ENCODE measurements at regions not wholly inside any gene's neighbourhood (a gene's known extent, or its start where the extent isn't known, plus 50 kb on each side); places are given as distances from the start of the nearest gene placed in this dataset.
"Not testable (repeated sequence)": the region's sequence is repeated elsewhere in the genome, so short reads cannot be mapped to it uniquely, and the experiment has no call there.

- no peak for DNase-seq (ENCODE audit: low spot score)
These were observed 813.2 kb downstream of the BRD1 start for GRCh38 chr22:49014227-49015201.

- DNase-seq (ENCODE audit: low spot score), result no peak
These were observed 814.0 kb downstream of the BRD1 start for GRCh38 chr22:49013707-49014106.

- no peak for DNase-seq (ENCODE audit: low spot score)
These were observed 814.8 kb downstream of the BRD1 start for GRCh38 chr22:49012712-49013395.

- no peak for DNase-seq (ENCODE audit: low spot score)
These were observed 815.7 kb downstream of the BRD1 start for GRCh38 chr22:49011769-49012648.

- DNase-seq (ENCODE audit: low spot score), result no peak
These were observed 816.3 kb downstream of the BRD1 start for GRCh38 chr22:49011379-49011768.

- DNase-seq (ENCODE audit: low spot score), result no peak
These were observed 816.8 kb downstream of the BRD1 start for GRCh38 chr22:49010901-49011300.

GRCh38 chr22:49010070-49010863, 817.4 kb downstream of the BRD1 start:
- no peak for DNase-seq (ENCODE audit: low spot score)

- no peak for DNase-seq (ENCODE audit: low spot score)
These were observed 818.2 kb downstream of the BRD1 start for GRCh38 chr22:49009359-49010063.

- no peak for DNase-seq (ENCODE audit: low spot score)
These were observed 818.9 kb downstream of the BRD1 start for GRCh38 chr22:49008682-49009235.

- DNase-seq (ENCODE audit: low spot score), result no peak
These were observed 820.5 kb downstream of the BRD1 start for GRCh38 chr22:49007013-49007653.

GRCh38 chr22:49006207-49007012, 821.3 kb downstream of the BRD1 start:
- DNase-seq (ENCODE audit: low spot score), result no peak

GRCh38 chr22:49005557-49005956, 822.1 kb downstream of the BRD1 start:
- DNase-seq (ENCODE audit: low spot score), result no peak

- DNase-seq (ENCODE audit: low spot score), result no peak
These were observed 822.9 kb downstream of the BRD1 start for GRCh38 chr22:49004484-49005399.

GRCh38 chr22:48997605-48998004, 830.1 kb downstream of the BRD1 start:
- not testable (repeated sequence) for DNase-seq (ENCODE audit: low spot score)

- DNase-seq (ENCODE audit: low spot score), result no peak
These were observed 834.0 kb downstream of the BRD1 start for GRCh38 chr22:48993655-48994054.

GRCh38 chr22:48984639-48985038, 843.0 kb downstream of the BRD1 start:
- no peak for DNase-seq (ENCODE audit: low spot score)

GRCh38 chr22:48982321-48982905, 845.3 kb downstream of the BRD1 start:
- no peak for DNase-seq (ENCODE audit: low spot score)
